Thymus (tissue), 11 donors: ENCODE measurements at regions not wholly inside any gene's neighbourhood (a gene's known extent, or its start where the extent isn't known, plus 50 kb on each side); places are given as distances from the start of the nearest gene placed in this dataset.

Experiments
- DNase-seq, 9 donors: peaks; one replicate each; pipeline ENCODE4 v3.0.0-alpha.2; 2013; ENCODE audit warnings: low spot score in 9 of 9, low read depth in 6 of 9, missing footprints in 1 of 9
- H3K27ac ChIP-seq, 2 donors: one replicate each; pipeline ENCODE4 v1.5.1; 2013; ENCODE audit warnings: control low read depth in 1 of 2, low read depth in 1 of 2, low read length in 1 of 2, mild to moderate bottlenecking in 1 of 2, moderate library complexity in 1 of 2
- H3K27me3 ChIP-seq, 2 donors: one replicate each; pipeline ENCODE4 v1.5.1; 2013; ENCODE audit warnings: low read length in 1 of 2; ENCODE audit not compliant: control insufficient read depth in 2 of 2, insufficient read depth in 1 of 2
- H3K36me3 ChIP-seq, 2 donors: one replicate each; pipeline ENCODE4 v1.5.1; 2013; ENCODE audit warnings: low read length in 1 of 2, mild to moderate bottlenecking in 1 of 2, moderate library complexity in 1 of 2; ENCODE audit not compliant: control insufficient read depth in 2 of 2, insufficient read depth in 2 of 2
- H3K4me1 ChIP-seq, 2 donors: one replicate each; pipeline ENCODE4 v1.5.1; 2013; ENCODE audit warnings: low read length in 2 of 2; ENCODE audit not compliant: control insufficient read depth in 2 of 2, insufficient read depth in 2 of 2
- H3K4me3 ChIP-seq, 2 donors: one replicate each; pipeline ENCODE4 v1.5.1; 2013; ENCODE audit warnings: low read length in 2 of 2, control low read depth in 1 of 2, mild to moderate bottlenecking in 1 of 2
- H3K9me3 ChIP-seq, 2 donors: one replicate each; pipeline ENCODE4 v1.5.1; 2013; ENCODE audit warnings: low read length in 1 of 2, mild to moderate bottlenecking in 1 of 2; ENCODE audit not compliant: control insufficient read depth in 2 of 2, insufficient read depth in 1 of 2
- WGBS: extraction: QIAGEN DNeasy Blood & Tissue Kit; methylation state at CpG from one replicate; pipeline ENCODE4 v1.1.7; 2013; 5-methylcytosine and 5-hydroxymethylcytosine counted together
- donor health status: healthy.

- H3K9me3 ChIP-seq, result peaks cover 3 to 4% of the 10 kb centered on the region in 2 donors
- no peak overlapping the region for H3K27ac ChIP-seq
- no peak overlapping the region for H3K4me3 ChIP-seq
- H3K36me3 ChIP-seq, result no peaks in the 10 kb centered on the region
- no peaks in the 10 kb centered on the region for H3K4me1 ChIP-seq
- no peak for DNase-seq
- 97% methylated on average over 7 of the region's 7 CpGs for WGBS
- H3K27me3 ChIP-seq, result no peaks in the 10 kb centered on the region
Measured at GRCh38 chr2:14746133-14746532, 113.6 kb downstream of the LRATD1 start.

GRCh38 chr2:14747447-14747846 is 114.9 kb downstream of the LRATD1 start:
- Histone ChIP-seq H3K27ac (no peak overlapping the region), H3K4me3 (no peak overlapping the region), H3K4me1 (no peaks in the 10 kb centered on the region), H3K9me3 (peaks cover 3 to 4% of the 10 kb centered on the region in 2 donors), H3K27me3 (no peaks in the 10 kb centered on the region), H3K36me3 (no peaks in the 10 kb centered on the region)
- no peak for DNase-seq
- 95% methylated on average over 5 of the region's 5 CpGs for WGBS

DNA sequence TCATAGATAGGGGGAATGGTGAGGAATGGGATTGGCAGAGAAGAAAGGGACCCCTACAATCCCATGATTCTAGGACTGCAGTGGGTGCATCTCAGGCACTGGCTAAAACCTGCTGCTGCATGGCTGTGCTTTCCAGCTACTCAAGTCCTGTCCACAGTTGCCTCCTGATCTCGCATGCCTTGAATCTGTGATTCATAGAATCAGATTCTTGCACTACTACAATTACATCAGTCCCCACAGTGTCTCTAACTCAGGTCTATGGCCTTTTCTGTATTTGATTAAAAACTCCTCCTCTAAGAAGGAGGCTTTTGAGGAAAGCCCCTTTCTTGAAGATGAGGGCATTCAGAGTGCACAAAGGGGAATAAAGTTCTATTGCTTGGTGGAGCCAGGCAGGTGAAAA is 117.4 kb downstream of the LRATD1 start:
- H3K4me3 ChIP-seq, result no peak overlapping the region
- 89% methylated on average over 1 of the region's 1 CpG for WGBS
- DNase-seq, result no peak
- H3K27ac ChIP-seq, result no peak overlapping the region
- H3K36me3 ChIP-seq, result no peaks in the 10 kb centered on the region
- H3K9me3 ChIP-seq, result peaks cover 3 to 4% of the 10 kb centered on the region in 2 donors
- H3K27me3 ChIP-seq, result no peaks in the 10 kb centered on the region
- no peaks in the 10 kb centered on the region for H3K4me1 ChIP-seq

- peaks cover 3 to 4% of the 10 kb centered on the region in 2 donors for H3K9me3 ChIP-seq
- no peak overlapping the region for H3K27ac ChIP-seq
- H3K4me3 ChIP-seq, result no peak overlapping the region
- no peaks in the 10 kb centered on the region for H3K4me1 ChIP-seq
- no peaks in the 10 kb centered on the region for H3K27me3 ChIP-seq
- 88% methylated on average over 5 of the region's 5 CpGs for WGBS
- no peaks in the 10 kb centered on the region for H3K36me3 ChIP-seq
- no peak for DNase-seq
Measured at GRCh38 chr2:14750433-14750832, 117.9 kb downstream of the LRATD1 start.

DNA sequence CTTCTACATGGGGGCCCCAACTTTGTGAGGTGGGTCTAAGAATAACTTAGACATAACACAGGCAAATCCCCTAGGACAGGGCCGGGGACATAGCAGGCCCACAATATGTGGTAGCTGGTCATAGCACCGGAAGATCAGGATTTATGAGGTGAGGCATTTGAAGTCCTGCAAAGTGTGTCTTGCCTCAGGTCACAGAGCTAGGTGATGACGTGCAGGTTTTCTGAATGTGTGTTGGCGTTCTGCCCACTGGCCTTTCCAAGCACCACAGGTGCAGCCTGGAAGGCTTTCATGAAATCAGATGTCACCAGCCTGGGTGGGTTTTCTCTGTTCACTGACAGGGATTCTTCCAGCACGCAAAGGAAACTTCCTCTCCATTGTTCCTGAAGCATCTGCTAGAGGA is 119.1 kb downstream of the LRATD1 start:
- Histone ChIP-seq H3K27me3 (no peaks in the 10 kb centered on the region), H3K27ac (no peak overlapping the region), H3K9me3 (peaks cover 3 to 4% of the 10 kb centered on the region in 2 donors), H3K4me1 (no peaks in the 10 kb centered on the region), H3K4me3 (no peak overlapping the region), H3K36me3 (no peaks in the 10 kb centered on the region)
- WGBS, result 83% methylated on average over 5 of the region's 5 CpGs
- DNase-seq, result no peak

DNA sequence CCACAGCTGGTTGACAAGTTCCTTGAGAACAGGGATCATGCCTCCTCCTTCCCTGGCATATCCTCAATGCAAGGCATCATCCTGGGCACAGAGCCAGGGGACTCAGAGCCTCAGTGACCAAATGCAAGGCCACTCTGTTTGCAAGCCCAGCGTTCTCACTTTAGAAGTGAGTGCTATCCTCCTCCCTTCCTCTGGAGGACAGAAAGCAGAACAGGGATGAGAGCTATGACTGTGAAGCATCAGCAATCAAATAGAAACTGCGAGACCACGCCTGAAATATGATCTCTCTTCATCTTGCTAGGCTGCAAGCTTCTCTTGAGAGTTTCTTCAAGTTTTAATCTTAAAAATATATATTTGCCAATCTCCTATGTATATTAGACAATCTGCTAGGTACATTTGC is 119.8 kb downstream of the LRATD1 start:
- H3K4me1 ChIP-seq, result no peaks in the 10 kb centered on the region
- H3K27me3 ChIP-seq, result no peaks in the 10 kb centered on the region
- no peak overlapping the region for H3K27ac ChIP-seq
- no peak for DNase-seq
- no peak overlapping the region for H3K4me3 ChIP-seq
- H3K36me3 ChIP-seq, result no peaks in the 10 kb centered on the region
- peaks cover 1 to 2% of the 10 kb centered on the region in 2 donors for H3K9me3 ChIP-seq
- WGBS, result 85% methylated on average over 3 of the region's 3 CpGs

DNA sequence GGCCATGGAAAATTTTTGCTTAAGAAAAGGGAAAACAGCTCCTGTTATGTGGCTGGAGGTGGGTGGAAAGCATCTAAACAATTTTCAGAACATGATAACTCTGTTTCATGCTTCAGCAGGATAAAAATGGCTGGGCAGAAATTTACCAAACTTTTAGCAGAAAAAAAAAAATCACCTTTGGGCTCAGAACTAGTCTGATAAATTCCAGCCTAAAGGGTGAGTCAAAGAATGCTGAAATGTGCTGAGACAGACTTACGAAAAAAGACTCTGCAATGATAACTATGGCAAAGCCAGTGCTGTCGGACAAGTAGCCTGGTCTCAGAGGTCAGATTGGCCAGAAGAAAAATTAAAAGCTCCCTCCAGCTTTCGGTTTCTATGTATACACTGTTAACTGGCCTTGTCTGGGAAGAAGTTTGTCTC is 123.6 kb downstream of the LRATD1 start:
- H3K4me1 ChIP-seq, result no peaks in the 10 kb centered on the region
- no peak for DNase-seq
- no peak overlapping the region for H3K4me3 ChIP-seq
- no peaks in the 10 kb centered on the region for H3K27me3 ChIP-seq
- H3K36me3 ChIP-seq, result no peaks in the 10 kb centered on the region
- no peak overlapping the region for H3K27ac ChIP-seq
- WGBS, result 67% methylated on average over 3 of the region's 3 CpGs
- no peaks in the 10 kb centered on the region for H3K9me3 ChIP-seq

DNA sequence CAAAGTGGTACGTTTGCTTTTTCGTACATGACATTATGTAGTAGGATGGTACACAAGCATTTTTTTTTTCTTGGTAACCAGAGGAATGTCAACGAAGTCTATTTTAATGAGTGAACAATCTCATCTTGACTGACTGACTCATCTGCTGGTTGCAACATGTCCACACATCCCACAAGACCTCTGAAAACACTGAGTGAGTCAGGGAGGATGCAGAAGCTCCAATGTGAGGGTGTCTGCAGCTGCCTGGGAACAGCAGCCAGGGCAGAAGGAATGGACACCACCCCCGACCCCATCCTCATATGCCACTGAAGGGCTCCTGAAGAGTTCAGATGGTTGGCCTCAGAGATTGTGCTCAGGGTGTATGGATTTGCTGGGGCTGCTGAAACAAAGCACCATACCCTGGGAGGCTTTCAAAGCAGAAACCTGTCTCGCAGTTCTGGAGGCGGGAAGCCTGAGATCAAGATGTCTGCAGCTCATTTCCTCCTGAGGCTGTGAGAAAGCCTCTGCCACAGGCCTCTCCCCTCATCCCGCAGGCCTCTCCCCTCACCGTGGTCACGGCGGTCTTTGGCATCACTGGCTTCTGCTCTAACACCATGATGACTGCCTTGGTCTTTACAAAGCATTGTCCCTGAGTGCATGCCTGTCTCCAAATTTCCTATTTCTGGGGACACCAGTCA is 124.6 kb downstream of the LRATD1 start:
- Histone ChIP-seq H3K27me3 (no peaks in the 10 kb centered on the region), H3K4me1 (no peaks in the 10 kb centered on the region), H3K27ac (no peak overlapping the region), H3K4me3 (no peak overlapping the region), H3K36me3 (no peaks in the 10 kb centered on the region), H3K9me3 (no peaks in the 10 kb centered on the region)
- 88% methylated on average over 10 of the region's 10 CpGs for WGBS
- no peak for DNase-seq

- WGBS, result 89% methylated on average over 5 of the region's 5 CpGs
- no peaks in the 10 kb centered on the region for H3K27me3 ChIP-seq
- no peak overlapping the region for H3K27ac ChIP-seq
Measured at GRCh38 chr2:14759082-14759481, 126.6 kb downstream of the LRATD1 start.

More at GRCh38 chr2:14759082-14759481, 126.6 kb downstream of the LRATD1 start:
- Histone ChIP-seq H3K4me1 (no peaks in the 10 kb centered on the region), H3K9me3 (no peaks in the 10 kb centered on the region), H3K4me3 (no peak overlapping the region), H3K36me3 (no peaks in the 10 kb centered on the region)
- no peak for DNase-seq
